Tongue (tissue), 1 donor: ENCODE measurements at regions not wholly inside any gene's neighbourhood (a gene's known extent, or its start where the extent isn't known, plus 50 kb on each side); places are given as distances from the start of the nearest gene placed in this dataset.

Experiments used
- DNase-seq: peaks from one replicate; pipeline ENCODE4 v3.0.0-alpha.2; 2015

GRCh38 chr3:71917545-71917944, 132.6 kb upstream of the PROK2 start:
- no peak for DNase-seq

GRCh38 chr3:71916747-71917369, 131.9 kb upstream of the PROK2 start:
- no peak for DNase-seq

DNA sequence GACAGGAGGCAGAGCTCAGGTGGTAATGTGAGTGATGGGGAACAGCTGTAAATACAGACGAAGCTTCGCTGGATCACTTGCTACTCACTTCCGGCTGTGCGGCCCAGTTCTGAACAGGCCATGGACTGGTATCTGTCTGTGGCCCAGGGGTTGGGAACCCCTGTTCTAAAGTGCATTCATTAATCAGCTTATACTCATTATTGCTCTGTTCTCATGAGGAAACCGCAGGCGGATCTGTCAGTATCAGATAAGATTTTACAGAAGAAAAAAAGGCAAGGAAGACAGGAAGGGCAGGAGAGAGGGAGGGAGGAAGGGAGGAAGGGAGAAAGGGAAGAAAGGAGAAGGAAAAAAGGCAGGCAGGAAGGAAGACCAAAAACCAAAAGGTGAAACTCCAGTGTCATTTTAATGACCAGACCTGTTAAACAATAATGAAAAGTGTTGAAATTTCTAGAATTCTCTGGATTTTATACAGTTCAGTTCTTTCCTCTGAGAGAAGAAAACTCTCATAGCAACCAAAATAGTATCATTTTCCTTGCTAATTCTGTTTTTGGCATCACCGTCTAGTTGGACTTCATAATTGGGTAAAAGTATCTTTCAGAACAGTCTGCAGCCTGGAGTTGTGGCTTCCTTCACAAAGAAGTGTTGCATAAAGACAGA, 128.0 kb upstream of the PROK2 start:
- DNase-seq, result no peak

DNA sequence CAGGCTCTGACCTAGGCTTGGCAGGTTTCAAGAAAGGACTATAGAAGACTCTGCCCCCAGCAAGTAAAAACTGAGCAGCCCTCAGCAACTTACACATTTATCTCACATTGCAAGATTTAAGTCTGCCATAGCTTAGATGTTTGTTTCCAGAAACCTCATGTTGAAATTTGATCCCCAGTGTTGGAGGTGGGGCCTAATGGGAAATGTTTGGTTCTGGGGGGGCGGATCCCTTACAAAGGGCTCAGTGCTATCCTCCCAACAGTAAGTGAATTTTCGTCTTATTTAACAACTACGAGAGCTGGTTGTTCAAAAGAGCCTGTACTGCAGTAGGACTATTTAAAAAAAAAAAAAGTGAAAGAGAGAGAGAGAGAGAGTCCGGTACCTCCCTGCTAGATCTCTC, 125.2 kb upstream of the PROK2 start:
- DNase-seq, result no peak

- no peak for DNase-seq
Measured at GRCh38 chr3:71907996-71908395, 123.0 kb upstream of the PROK2 start.

GRCh38 chr3:71906976-71907375, 122.0 kb upstream of the PROK2 start:
- DNase-seq, result no peak

- DNase-seq, result no peak
Measured at GRCh38 chr3:71905426-71905825, 120.5 kb upstream of the PROK2 start.

GRCh38 chr3:71903936-71904335, 119.0 kb upstream of the PROK2 start:
- DNase-seq, result no peak

DNA sequence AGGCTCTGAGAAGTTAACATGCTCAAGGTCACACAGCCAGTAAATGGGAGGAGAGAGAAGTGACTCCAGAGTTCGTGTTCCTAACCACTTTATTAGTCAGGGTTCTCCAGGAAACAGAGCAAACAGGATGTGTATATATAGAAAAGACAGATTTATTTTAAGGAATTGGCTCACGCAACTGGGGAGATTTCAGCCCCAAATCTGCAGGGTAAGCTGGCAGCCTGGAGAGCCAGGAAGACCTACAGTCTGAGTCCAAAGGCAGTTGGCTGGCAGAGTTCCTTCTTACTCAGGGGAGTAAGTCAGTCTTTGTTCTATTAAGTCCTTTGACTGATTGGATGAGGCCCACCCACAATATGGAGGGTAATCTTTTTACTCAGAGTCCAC, 118.2 kb upstream of the PROK2 start:
- no peak for DNase-seq

DNA sequence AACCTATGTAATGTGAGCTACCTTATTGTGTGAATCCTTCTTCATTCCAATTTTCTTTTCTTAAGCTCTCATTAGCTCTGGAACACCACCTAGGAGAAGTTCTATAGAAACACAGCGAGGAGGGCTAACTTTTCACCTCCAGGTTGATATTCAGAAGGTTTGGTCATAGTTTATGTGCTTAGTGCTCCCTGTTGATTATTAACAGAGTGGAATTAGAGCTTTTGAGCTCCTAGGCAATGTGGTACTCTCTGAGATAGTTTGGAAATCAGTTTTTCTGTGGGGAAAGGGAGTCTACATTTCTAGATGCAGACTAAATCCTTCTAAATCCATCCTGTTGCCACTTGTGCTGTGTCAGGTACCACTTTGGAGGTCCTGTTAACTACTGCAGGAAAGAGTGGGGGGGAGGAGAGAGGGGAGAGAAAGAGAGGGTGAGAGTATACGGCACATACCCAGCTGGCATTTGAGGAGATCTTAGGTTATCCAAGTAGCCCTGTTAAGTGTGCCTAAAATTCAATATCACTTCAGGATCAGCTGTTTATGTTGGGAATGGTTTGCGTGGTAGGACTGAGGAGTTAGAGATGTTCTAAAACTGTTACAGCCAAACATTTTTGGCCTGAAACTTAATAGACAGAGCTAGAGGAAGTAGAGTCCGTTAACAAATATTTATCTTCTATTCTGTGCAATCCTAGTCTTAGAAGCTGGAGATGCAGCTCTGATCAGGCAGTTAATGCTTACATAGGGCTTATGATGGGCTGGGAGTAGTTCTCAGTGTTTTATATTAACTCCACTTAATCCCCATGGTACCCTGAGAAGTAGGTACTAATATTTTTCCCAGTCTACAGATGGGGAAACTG, 117.5 kb upstream of the PROK2 start:
- no peak for DNase-seq

GRCh38 chr3:71901645-71902044, 116.7 kb upstream of the PROK2 start:
- DNase-seq, result no peak

- no peak for DNase-seq
Measured at GRCh38 chr3:71900057-71900456, 115.1 kb upstream of the PROK2 start.

GRCh38 chr3:71896751-71897150, 111.8 kb upstream of the PROK2 start:
- no peak for DNase-seq

- no peak for DNase-seq
Measured at GRCh38 chr3:71893702-71894479, 108.9 kb upstream of the PROK2 start.

DNA sequence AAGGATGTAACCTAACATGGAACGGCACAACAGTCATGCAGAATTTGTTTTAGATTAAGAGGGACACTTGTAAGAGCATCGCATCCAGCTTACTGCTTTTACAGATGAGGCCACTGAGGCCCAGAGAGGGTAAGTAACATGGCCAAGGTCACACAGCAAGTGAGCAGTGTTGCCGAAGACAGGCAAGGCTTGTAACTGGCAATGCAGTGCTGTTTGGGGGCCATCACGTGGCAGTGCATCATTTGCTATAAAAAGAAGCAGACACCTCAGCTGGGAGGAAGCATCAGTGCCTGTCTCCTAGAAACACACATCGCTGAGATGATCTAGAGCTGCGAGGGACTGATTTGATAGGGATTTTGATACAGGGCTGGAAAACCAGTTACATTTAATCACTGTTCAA, 108.2 kb upstream of the PROK2 start:
- no peak for DNase-seq

DNA sequence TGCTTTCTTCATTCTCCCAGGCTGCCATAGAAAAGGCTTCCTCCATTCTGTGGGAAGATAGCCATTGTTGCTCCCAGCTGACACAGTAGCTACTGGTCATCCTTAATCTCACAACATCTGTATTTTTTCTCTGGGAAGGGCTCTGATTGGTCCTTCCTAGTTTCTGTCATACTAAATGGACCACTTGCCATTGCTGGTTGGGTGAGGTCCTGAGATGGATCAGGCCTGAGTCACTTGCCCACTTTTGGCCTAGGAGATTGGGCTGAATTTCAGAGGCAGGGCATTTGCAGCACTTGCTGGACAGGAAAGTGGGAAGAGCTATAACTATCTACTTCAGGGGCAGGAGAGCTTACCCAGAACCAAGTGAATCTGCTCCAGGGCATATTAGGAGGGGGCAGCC, 106.5 kb upstream of the PROK2 start:
- DNase-seq, result no peak

DNA sequence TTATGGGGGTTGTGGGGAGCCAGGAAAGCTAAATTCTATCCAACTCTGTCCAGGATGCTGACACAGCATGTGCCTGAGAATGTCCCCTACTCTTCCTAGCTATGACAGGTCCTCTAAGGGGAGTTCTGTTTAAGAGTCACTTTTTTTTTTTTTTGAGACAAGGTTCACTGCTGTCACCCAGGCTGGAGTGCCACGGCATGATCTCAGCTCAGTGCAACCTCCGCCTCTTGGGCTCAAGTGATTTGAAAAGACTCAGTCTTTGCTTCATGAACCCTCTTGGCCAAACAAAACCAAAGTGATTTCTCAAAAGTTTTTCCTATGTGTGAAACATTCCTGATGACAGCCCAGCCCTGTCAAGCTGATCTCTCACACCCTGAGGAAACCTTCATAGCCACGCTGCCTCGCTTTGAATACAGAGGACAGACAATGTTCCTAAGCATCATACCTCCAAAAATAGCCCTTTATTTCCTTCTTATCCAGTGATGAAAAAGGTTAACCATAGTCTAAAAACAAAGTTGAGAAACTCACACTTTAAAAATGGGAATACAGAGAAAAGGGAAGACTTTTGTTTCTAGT, 105.5 kb upstream of the PROK2 start:
- DNase-seq, result no peak

- DNase-seq, result no peak
Measured at GRCh38 chr3:71887256-71887655, 102.3 kb upstream of the PROK2 start.

DNA sequence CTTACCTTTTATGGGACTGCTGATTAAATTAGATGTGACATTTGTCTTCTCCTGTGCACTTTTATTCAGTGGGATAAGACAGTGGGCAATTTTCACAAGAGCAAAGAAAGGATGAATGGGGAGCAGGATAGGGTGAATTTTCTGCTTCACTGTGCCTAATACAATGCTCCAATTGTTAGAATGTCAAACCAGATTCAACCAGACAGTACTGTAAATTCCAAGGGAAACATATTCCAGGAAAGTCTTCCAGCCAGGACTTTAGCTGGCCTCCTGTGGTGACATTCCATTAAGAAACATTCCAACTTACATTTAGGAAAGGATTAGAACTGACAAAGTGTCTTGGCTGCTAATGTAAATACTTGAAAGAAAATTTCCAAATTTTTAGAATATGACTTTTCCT, 100.1 kb upstream of the PROK2 start:
- peak; percentile 41 for DNase-seq

DNA sequence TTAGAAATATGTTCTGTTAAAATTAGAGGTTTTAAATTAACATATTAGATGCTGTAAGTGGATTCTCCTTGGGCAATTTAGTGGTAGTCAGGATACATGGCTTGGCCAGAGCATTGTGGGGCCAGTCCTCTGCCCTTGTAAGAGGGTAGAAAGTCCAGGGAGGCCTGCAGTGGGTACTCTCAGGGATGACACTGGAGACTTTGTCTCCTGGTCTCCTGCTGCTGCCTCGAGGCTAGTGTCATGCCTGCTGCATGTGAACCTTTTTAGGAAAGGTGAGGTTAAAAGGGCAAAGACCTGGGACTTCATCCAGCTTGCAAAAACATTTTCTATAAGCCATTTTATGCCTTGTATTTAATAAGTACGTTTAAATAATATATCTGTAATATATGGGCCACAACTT, 96.8 kb upstream of the PROK2 start:
- no peak for DNase-seq

- DNase-seq, result no peak
Measured at GRCh38 chr3:71881041-71881440, 96.1 kb upstream of the PROK2 start.

DNA sequence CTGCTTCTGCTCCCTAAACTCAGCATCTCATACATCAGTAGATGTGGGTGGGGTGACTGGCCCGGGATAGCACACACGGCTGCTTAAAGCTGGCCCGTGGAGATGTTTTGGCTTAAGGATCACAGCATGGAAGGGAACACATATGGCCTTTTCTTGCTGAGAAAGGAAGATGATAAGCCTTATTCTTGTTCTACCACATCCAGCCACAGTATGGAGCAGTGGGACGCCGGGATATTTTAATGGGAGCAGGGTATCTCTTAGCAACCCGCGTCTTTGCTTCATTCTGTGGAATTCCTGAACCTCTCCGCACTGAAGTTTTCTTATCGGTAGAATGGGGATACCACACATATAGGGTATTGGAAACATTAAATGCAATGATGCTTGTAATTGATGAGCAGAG, 94.1 kb upstream of the PROK2 start:
- DNase-seq, result no peak
